GM10266 (cell line): ENCODE measurements at regions not wholly inside any gene's neighbourhood (a gene's known extent, or its start where the extent isn't known, plus 50 kb on each side); places are given as distances from the start of the nearest gene placed in this dataset.

Experiments used
- DNase-seq: peaks from one replicate; pipeline ENCODE4 v3.0.0; 2012; ENCODE audit errors: extremely low spot score
- TF ChIP-seq, protein P1 (sequence below): IDR thresholded peaks from 2 replicates; pipeline ENCODE4 v1.5.1; 2012; ENCODE audit warnings: mild to moderate bottlenecking, low read depth; ENCODE audit not compliant: control insufficient read depth, insufficient read depth; ENCODE audit errors: missing control alignments

DNA sequence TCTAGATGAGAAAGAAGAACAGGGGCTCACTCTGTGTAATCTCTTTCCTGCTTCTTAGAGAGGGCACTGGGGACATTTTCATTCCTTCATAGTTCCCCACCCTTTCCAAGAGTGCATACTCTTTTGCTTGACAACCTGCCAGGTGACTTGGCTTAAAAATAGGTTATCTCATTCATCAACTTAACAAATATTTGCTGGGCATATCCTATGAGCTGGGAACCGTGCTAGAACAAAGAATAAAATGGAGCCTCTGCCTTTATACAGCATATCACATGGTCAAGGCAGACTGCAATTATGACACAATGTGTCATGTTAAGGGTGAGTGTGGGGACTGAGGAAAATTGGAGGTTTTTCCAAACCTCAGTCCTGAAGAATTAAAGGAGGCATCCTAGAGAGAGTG is 209.8 kb upstream of the FOXA2 start:
- TF ChIP-seq, protein P1, sequence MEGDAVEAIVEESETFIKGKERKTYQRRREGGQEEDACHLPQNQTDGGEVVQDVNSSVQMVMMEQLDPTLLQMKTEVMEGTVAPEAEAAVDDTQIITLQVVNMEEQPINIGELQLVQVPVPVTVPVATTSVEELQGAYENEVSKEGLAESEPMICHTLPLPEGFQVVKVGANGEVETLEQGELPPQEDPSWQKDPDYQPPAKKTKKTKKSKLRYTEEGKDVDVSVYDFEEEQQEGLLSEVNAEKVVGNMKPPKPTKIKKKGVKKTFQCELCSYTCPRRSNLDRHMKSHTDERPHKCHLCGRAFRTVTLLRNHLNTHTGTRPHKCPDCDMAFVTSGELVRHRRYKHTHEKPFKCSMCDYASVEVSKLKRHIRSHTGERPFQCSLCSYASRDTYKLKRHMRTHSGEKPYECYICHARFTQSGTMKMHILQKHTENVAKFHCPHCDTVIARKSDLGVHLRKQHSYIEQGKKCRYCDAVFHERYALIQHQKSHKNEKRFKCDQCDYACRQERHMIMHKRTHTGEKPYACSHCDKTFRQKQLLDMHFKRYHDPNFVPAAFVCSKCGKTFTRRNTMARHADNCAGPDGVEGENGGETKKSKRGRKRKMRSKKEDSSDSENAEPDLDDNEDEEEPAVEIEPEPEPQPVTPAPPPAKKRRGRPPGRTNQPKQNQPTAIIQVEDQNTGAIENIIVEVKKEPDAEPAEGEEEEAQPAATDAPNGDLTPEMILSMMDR: no peak
- DNase-seq: no peak

DNA sequence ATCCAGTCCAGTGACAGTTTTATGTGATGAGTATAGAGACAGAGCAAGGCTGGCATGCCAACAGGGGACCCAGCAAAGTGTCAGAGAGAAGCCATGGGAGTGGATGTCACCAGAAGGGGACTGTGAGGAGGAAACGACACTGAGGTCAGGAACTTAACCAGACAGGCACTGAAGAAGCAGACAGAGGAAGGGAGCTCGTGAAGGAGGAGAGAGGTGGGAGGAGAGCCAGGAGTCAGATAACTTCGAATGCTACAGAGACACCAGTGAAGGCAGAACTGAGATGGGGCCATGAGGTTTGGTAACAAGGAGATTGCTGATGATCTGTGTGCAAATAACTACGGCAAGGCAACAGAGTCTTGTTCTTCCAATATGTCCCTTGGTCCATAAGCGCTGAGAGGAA is 211.1 kb upstream of the FOXA2 start:
- no peak for DNase-seq
- TF ChIP-seq, protein P1: no peak

DNA sequence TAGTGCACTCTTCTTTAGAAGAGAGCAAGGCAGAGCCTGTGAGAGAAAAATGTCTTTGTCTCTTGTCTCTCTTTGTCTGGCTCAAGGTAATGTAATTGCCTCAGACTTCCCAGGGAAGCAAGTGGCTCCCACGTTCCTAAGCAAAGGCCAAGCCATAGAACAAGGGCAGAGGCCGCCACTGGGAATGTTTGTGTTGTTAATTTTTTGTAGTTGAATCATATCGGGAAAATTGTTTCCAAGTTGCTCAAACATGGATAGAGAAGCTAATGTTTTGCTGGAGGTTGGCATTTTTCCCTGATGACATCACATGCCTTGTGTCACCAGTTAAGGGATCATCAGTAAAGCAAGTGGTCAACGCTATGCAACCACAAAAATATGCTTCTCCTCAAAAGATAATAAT is 211.5 kb upstream of the FOXA2 start:
- TF ChIP-seq, protein P1: no peak
- no peak for DNase-seq

DNA sequence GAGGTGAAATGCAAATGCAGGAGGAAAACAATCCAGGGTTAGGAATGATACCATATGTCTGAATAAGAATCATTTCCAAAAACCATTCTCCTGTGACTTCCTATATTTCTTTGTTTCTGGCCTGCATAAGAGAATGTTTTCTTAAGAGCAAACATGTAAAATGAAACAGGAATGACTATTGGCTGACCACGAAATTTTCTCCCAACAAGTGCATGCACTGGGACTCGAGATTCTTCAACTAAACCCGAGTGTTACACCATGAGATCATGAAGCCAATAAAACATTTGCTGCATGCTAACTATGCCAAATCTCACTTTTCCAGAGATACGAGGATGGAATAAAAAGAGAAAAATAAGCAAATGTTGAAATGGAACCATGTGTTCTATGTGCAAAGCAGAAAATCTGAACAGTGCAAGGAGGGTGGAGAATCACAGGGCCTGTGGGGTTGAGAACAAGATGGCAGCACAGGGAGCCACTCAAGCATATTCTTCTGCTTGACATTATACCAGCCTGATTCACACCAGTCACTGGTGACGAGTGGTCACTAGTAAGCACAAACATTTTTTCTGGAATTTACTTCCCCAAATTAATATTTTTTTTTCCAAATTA is 212.2 kb upstream of the FOXA2 start:
- TF ChIP-seq, protein P1: no peak
- DNase-seq: no peak

DNA sequence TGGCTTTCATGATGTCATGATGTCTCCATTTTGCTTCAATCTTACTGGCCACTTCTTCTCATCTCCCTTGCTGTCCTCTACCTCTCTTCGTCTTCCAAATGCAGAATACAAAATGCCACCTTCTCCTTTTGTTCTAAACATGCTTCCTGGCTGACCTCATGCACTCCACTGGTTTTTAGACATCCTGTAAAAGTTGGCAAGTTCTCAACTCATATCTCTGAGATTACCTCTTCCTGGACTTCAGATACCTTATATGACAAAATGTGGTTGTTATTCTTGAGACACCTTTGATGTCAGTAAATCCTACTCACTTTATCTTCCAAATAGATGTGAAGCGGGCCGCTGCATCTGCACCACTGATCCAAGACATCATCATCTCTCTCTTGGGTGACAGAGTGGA is 212.7 kb upstream of the FOXA2 start:
- TF ChIP-seq, protein P1: no peak
- DNase-seq: no peak

DNA sequence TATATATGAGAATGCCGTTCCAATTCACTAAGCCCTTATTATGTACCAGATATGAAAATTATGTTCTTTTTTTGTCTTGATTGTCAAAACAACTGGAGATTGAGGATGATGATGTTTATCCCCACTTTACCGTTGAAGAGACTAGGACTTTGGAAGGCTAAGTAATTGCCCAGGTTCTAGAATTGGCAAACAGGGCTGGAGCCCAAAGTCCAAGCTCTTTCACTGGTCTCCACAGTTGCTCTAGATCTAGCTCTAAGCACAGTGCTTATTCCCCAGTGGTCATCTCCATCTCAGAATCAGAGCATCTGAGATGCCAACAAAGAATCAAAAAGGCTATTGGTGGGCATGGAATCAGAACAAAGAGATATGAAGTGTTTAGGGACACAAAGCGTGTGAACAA is 215.3 kb upstream of the FOXA2 start:
- TF ChIP-seq, protein P1: no peak
- no peak for DNase-seq

DNA sequence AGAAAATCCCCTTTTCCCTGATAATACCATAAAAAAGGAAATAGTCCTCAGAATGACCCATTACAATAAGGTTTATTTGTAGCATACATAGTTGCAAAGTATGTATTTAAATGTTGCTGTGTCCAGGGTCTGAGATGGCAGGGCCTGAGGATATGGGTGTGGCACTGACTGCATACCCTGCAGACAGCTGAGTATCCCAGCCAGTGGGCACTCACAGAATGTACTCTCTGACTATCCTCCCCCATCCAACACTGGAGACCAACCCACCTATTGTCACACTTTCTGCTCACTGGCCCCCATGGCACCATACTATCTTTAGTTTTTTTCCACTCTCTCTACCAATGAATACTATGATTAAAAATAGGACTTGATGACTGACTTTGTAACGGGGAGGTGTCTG is 215.8 kb upstream of the FOXA2 start:
- no peak for DNase-seq

More for the DNA sequence above, 215.8 kb upstream of the FOXA2 start:
- TF ChIP-seq, protein P1: no peak
